Large intestine (tissue), 3 donors: ENCODE measurements at regions not wholly inside any gene's neighbourhood (a gene's known extent, or its start where the extent isn't known, plus 50 kb on each side); places are given as distances from the start of the nearest gene placed in this dataset.
A peak's percentile ranks its signal among the peaks of the same experiment; 100 is the strongest.

Experiments used
- DNase-seq, 2 donors: peaks; one replicate each; pipeline versions ENCODE4 v3.0.0 to v3.0.0-alpha.2; 2013
- H3K27ac ChIP-seq: one replicate; pipeline ENCODE4 v1.5.1; 2013; ENCODE audit warnings: low read length
- H3K27me3 ChIP-seq: 2 replicates; pipeline ENCODE4 v1.6.1; 2013; ENCODE audit warnings: low read length; ENCODE audit not compliant: control insufficient read depth, insufficient read depth
- H3K36me3 ChIP-seq: 2 replicates; pipeline ENCODE4 v1.6.1; 2013; ENCODE audit warnings: low read length; ENCODE audit not compliant: control insufficient read depth, insufficient read depth
- H3K4me1 ChIP-seq: one replicate; pipeline ENCODE4 v1.6.1; 2013; ENCODE audit warnings: low read length; ENCODE audit not compliant: control insufficient read depth, insufficient read depth
- H3K4me3 ChIP-seq: one replicate; pipeline ENCODE4 v1.5.1; 2013; ENCODE audit warnings: low read length
- H3K9me3 ChIP-seq: one replicate; pipeline ENCODE4 v1.6.1; 2013; ENCODE audit warnings: mild to moderate bottlenecking, low read depth, low read length, moderate library complexity; ENCODE audit not compliant: control insufficient read depth
- WGBS: methylation state at CpG from one replicate; pipeline ENCODE4 v1.1.5; 2013; ENCODE audit warnings: low lambda C conversion rate; ENCODE audit not compliant: insufficient coverage; 5-methylcytosine and 5-hydroxymethylcytosine counted together

DNA sequence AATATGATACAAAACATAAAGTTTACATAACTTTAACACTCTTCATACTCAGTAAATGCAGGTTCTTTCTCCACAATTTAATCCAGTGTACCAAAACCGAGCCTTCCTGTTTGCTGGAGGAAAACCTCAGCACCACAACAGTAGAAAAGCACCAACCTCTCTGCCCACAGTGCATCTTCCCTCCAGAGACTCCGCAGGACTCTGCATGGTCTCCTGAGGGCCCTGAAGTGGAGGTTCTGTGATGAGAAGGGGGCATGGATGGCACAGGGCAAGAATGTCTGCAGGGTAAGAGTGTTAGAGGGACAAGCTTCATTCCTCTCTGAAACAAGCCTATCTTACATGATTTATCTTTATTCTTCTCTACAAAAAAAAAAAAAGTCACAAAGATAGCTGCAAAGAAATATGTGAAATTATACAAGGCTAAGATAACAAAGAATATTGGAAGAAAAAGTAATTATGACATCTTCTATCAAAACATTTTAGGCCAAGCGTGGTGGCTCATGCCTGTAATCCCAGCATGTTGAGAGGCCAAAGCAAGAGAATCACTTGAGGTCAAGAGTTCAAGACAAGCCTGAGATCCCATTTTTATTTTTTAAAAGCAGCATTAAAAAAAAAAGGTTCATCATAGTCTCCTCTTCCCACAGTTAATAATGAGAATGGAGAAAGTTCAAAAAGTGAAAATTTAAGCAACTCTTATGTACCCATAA, 102.0 kb downstream of the VPREB1 start:
- Histone ChIP-seq H3K27ac (no peak overlapping the region), H3K36me3 (no peaks in the 10 kb centered on the region), H3K9me3 (no peaks in the 10 kb centered on the region), H3K27me3 (peaks cover 5% of the 10 kb centered on the region), H3K4me3 (no peak overlapping the region), H3K4me1 (peaks cover 21% of the 10 kb centered on the region)
- no peak for DNase-seq
- no CpG with 5 or more reads among the region's 3 CpGs for WGBS

DNA sequence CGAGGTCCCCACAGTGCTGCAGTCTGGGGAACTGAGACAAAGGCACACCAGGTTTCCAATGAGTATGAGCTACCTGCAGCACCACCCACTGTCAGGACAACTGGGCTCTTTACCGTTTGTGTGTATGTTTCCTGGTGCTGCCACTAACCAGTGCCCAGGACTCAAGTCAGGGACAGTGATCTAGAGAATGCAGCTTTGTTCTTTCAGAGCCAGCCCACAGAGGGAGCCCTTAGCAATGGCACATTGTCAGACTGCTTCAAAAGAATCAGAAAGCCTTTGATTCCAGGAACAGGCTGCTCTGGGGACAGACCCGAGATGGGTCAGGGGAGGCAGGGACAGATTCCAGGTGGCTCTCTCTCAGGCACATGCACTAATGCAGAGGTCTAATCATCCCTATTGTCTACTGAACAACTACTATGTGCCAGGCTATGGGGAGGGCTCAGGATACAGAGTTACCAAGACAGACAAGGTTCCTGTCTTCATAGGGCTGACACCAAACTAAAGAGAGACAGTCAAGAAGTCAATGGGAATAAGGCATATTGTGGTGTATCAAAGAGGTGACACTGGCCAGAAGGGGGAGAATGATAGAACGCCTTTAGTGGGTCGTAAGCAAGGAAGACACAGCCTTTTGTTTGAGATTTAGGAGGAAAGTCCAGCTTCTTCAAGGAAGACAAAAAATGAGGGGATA, 103.7 kb downstream of the VPREB1 start:
- Histone ChIP-seq H3K27ac (no peak overlapping the region), H3K27me3 (peaks cover 5% of the 10 kb centered on the region), H3K9me3 (no peaks in the 10 kb centered on the region), H3K4me3 (no peak overlapping the region), H3K4me1 (peaks cover 17% of the 10 kb centered on the region), H3K36me3 (no peaks in the 10 kb centered on the region)
- DNase-seq, result peak in 1 of 2 donors; percentile 25
- WGBS, result no CpG with 5 or more reads among the region's 5 CpGs

DNA sequence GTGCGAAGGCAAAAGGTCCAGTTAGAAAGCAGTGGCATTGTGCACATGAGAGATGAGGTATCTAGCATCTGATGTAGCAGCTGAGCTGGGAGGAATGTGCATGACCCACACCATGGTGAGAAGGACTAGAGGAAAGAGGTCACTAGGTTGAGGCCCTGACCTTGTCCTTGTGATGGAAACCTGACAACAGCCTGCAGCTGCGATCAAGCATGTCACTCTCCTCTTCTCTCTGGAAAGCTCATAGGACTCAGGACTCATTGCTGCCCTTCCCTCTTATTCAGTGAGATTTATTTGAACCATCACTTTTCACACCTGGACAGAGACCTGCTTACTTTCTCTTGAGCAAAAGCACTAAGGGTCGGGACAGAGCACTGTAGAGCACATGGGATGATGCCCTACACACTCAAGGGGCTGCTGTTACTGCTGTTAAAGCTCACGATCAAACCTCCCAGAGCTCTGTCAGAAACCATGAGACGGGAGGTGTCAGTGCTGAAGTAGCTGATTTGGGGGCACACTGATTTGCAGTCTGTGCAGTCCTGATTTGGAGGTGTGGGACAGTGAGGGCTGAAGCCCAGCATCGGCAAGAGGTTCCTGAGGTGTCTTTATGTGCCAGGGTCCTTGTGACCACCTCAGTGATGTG, 104.3 kb downstream of the VPREB1 start:
- Histone ChIP-seq H3K27ac (no peak overlapping the region), H3K36me3 (no peaks in the 10 kb centered on the region), H3K27me3 (peaks cover 5% of the 10 kb centered on the region), H3K4me1 (peaks cover 11% of the 10 kb centered on the region), H3K9me3 (no peaks in the 10 kb centered on the region), H3K4me3 (no peak overlapping the region)
- no peak for DNase-seq
- WGBS, result 67% methylated on average over 1 of the region's 6 CpGs

DNA sequence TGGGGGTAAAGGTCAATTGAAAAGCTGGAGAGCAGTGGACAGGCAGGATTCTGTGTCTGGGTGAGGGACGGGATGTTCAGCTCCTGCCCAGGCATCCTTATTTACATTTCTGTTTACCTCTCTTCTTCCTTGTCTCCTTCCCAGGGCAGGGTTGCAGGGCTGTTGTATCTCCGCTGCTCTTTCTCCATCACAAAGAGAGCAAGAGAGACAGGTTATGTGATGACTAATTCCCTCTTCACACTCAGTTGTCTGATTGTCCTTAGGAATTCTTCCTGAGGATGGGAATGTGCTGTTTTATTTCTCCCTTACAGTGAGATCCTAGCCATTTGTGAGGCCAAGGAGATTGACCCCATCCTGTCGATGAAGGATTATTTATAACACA, 104.9 kb downstream of the VPREB1 start:
- no peaks in the 10 kb centered on the region for H3K36me3 ChIP-seq
- no peak for DNase-seq
- no CpG with 5 or more reads among the region's 3 CpGs for WGBS
- peaks cover 5% of the 10 kb centered on the region for H3K4me1 ChIP-seq
- no peak overlapping the region for H3K4me3 ChIP-seq
- H3K27me3 ChIP-seq, result peaks cover 5% of the 10 kb centered on the region
- H3K27ac ChIP-seq, result no peak overlapping the region
- no peaks in the 10 kb centered on the region for H3K9me3 ChIP-seq

DNA sequence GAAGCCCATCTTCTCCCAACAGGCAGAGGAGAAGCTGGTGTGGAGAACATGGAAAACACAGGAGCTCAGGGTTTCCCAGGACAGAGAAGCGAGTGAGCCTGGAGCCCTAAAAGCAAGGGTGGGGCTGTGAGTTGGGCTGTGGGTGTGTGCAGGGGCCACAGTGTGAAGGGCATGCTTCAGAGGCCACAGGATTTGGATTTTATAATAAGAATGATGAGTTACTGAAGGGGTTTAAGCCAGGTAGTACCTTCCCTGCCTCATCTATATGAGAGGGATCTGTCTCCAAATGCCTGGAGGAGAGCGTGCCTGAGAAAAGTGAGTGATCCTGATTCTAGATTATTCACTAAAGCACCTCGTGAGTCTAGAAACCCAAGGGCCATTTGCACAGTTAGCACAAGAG, 106.8 kb downstream of the VPREB1 start:
- Histone ChIP-seq H3K9me3 (no peaks in the 10 kb centered on the region), H3K27me3 (peaks cover 10% of the 10 kb centered on the region), H3K4me1 (no peaks in the 10 kb centered on the region), H3K4me3 (no peak overlapping the region), H3K36me3 (no peaks in the 10 kb centered on the region), H3K27ac (no peak overlapping the region)
- no CpG with 5 or more reads among the region's 3 CpGs for WGBS
- no peak for DNase-seq

DNA sequence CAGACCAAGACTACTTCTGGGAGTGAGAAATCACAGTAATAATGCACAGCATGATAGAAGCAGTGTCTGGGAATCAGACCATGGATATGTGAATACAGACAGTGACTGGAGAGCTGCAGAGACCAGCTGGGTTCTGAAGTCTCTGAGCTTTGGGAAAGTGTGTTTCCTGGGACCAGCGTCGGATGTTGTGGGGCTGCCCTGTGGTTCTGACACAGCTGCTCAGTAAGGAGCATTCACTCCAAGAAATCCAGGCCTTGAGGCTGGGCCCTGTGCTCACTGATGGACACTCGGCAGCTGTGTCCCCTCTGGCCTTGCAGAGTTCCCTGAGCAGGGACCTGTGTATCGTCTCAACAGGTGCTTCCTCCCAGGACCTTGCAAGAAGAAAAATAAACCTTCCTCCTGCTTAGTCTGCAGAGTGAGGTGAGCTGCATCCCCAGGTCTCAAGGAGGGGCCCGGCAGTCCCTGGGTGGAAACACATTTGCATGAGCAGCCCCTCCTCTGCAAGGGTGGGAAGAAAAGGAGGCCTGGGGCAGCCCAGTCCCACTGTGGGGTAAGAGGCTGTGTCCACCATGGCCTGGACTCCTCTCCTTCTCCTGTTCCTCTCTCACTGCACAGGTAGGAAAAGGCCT, 107.9 kb downstream of the VPREB1 start:
- H3K27ac ChIP-seq, result no peak overlapping the region
- H3K27me3 ChIP-seq, result peaks cover 10% of the 10 kb centered on the region

DNA sequence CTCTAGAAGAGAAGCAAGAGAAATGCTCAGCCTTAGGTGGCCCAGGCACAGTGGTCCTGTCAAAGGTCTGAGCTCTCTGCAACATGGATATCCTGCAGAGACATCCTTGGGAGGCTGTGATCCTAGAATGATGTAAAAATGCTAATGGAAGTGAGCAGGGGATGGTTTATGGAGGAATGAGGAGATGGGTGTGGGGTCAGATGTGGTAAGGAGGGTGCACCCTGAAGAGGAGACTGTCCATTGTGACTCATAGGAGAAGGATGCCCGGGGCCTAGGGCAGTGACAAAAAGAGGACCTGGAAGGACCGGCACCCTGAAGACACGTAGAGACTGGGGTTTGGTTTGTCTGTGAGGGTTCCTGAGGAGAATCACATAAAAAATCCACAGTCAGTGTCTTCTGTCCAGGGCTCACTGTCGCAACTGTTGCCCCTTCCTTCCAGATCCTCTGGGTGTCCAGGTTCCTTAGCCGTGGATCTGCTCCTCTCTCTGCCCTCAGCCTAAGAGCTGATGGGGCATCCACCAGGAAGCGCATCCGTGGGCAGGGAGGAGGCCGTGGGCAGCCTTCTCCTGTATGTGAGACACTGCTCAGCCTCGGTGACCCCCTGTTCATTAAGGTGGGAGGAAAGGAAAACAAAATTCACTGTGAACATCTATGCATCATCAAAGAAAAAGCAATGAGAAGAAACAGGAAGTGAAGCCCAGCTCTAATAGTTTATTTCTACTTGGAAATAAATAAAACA, 110.7 kb downstream of the VPREB1 start:
- H3K27me3 ChIP-seq, result peaks cover 5% of the 10 kb centered on the region
- no peaks in the 10 kb centered on the region for H3K9me3 ChIP-seq
- no CpG with 5 or more reads among the region's 9 CpGs for WGBS
- no peak for DNase-seq
- H3K4me1 ChIP-seq, result no peaks in the 10 kb centered on the region
- no peaks in the 10 kb centered on the region for H3K36me3 ChIP-seq
- no peak overlapping the region for H3K27ac ChIP-seq
- no peak overlapping the region for H3K4me3 ChIP-seq

More for the DNA sequence above, 107.9 kb downstream of the VPREB1 start:
- no peak for DNase-seq
- H3K36me3 ChIP-seq, result no peaks in the 10 kb centered on the region
- WGBS, result no CpG with 5 or more reads among the region's 5 CpGs
- no peaks in the 10 kb centered on the region for H3K9me3 ChIP-seq
- no peak overlapping the region for H3K4me3 ChIP-seq
- no peaks in the 10 kb centered on the region for H3K4me1 ChIP-seq

DNA sequence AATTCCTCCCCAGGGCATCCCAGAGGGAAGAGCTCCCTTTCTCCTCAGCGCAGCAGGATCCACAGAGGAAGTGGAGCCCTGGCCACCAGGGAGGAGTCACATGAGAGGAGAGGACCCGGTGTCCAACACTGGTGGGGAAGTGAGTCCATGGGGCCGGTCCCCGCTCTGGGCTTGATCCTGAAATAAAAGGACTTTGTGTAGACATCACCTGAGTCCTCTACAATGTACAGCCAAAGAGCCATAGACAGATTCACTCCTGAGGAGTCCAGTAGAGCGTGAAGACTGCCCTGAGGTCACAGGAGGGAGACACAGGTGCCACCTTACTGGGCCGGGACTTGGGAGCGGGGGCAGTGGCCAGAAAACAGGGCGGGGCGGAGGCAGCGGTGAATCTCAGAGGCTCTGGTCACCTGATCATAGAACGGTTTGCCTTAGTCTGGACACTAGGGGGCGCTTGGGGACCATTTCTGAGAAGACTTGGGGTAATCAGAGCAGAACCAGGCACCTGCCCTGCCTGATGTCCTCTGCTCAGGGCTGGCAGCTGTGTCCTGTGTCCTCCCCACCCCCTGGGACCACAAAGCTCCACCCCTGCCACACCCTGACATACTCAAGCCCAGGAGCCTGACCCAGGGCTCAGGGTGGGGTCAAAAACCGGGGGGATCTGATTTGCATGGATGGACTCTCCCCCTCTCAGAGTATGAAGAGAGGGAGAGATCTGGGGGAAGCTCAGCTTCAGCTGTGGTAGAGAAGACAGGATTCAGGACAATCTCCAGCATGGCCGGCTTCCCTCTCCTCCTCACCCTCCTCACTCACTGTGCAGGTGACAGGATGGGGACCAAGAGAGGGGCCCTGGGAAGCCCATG, 112.7 kb downstream of the VPREB1 start:
- Histone ChIP-seq H3K4me1 (no peaks in the 10 kb centered on the region), H3K9me3 (no peaks in the 10 kb centered on the region), H3K27ac (no peak overlapping the region), H3K36me3 (no peaks in the 10 kb centered on the region), H3K4me3 (no peak overlapping the region), H3K27me3 (peaks cover 5% of the 10 kb centered on the region)
- WGBS, result no CpG with 5 or more reads among the region's 14 CpGs
- peak; percentile 68 to 82 for DNase-seq

DNA sequence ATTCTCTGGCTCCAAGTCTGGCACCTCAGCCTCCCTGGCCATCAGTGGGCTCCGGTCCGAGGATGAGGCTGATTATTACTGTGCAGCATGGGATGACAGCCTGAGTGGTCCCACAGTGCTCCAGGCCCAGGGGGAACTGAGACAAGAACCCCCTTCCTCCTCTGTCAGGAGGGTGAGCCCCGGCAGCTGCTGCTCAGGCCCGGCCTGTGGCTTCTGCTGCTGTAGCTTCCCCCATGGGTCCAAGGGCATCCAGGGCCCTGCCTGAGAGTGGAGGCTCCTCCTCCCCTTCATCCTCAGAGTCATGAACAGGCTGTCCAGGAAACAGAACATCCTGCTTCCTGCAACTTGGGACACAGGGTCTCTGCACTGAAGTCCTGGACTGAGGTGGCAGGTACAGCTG, 113.6 kb downstream of the VPREB1 start:
- H3K4me1 ChIP-seq, result no peaks in the 10 kb centered on the region
- H3K9me3 ChIP-seq, result no peaks in the 10 kb centered on the region
- no peak overlapping the region for H3K4me3 ChIP-seq
- peaks cover 5% of the 10 kb centered on the region for H3K27me3 ChIP-seq
- no peak for DNase-seq
- no CpG with 5 or more reads among the region's 4 CpGs for WGBS
- no peaks in the 10 kb centered on the region for H3K36me3 ChIP-seq
- no peak overlapping the region for H3K27ac ChIP-seq
